Loucy (cell line): ENCODE measurements at regions not wholly inside any gene's neighbourhood (a gene's known extent, or its start where the extent isn't known, plus 50 kb on each side); places are given as distances from the start of the nearest gene placed in this dataset.
"Not testable (repeated sequence)": the region's sequence is repeated elsewhere in the genome, so short reads cannot be mapped to it uniquely, and the experiment has no call there.

ENCODE experiments used
- H2AFZ ChIP-seq: fragments of 200-600 bp; sonication (generic); 2 replicates; pipeline ENCODE4 v1.6.0; 2016; ENCODE audit warnings: antibody characterized with exemption, mild to moderate bottlenecking, low read length, moderate library complexity
- H3F3A ChIP-seq: fragments of 200-600 bp; 2 replicates; pipeline ENCODE4 v1.6.0; 2016; ENCODE audit warnings: antibody characterized with exemption, low read depth, mild to moderate bottlenecking
- H3K27me3 ChIP-seq: fragments of 200-600 bp; sonication (generic); 2 replicates; pipeline ENCODE4 v1.6.1; 2014; ENCODE audit warnings: low read length, mild to moderate bottlenecking; ENCODE audit not compliant: insufficient read depth, poor library complexity, severe bottlenecking
- H3K36me3 ChIP-seq: fragments of 200-600 bp; sonication (generic); 2 replicates; pipeline ENCODE4 v1.6.1; 2016; ENCODE audit warnings: low read length; ENCODE audit not compliant: insufficient read depth
- H3K4me1 ChIP-seq: fragments of 200-600 bp; sonication (generic); 2 replicates; pipeline ENCODE4 v1.5.1; 2014; ENCODE audit warnings: low read length, mild to moderate bottlenecking; ENCODE audit not compliant: insufficient read depth, poor library complexity, severe bottlenecking
- H3K4me2 ChIP-seq: fragments of 200-600 bp; sonication (generic); 2 replicates; pipeline ENCODE4 v1.6.0; 2014; ENCODE audit warnings: antibody characterized with exemption, low read length, low read depth, mild to moderate bottlenecking; ENCODE audit not compliant: poor library complexity, severe bottlenecking
- H3K4me3 ChIP-seq: fragments of 200-600 bp; sonication (generic); 2 replicates; pipeline ENCODE4 v1.5.1; 2014; ENCODE audit warnings: low read length, mild to moderate bottlenecking, mixed read lengths; ENCODE audit not compliant: poor library complexity, severe bottlenecking
- H3K79me2 ChIP-seq: fragments of 200-600 bp; sonication (generic); 2 replicates; pipeline ENCODE4 v1.6.1; 2014; ENCODE audit warnings: low read length; ENCODE audit not compliant: insufficient read depth
- H3K9ac ChIP-seq: fragments of 200-600 bp; sonication (generic); 2 replicates; pipeline ENCODE4 v1.6.0; 2014; ENCODE audit warnings: mild to moderate bottlenecking, low read depth, low read length, moderate library complexity; ENCODE audit not compliant: poor library complexity, severe bottlenecking
- H3K9me2 ChIP-seq: fragments of 200-600 bp; sonication (generic); replicated peaks from 2 replicates; pipeline ENCODE4 v1.6.1; 2016; ENCODE audit warnings: low read depth, low read length, mixed read lengths
- H3K9me3 ChIP-seq: fragments of 200-600 bp; sonication (generic); 2 replicates; pipeline ENCODE4 v1.6.1; 2014; ENCODE audit warnings: mild to moderate bottlenecking, antibody characterized with exemption, low read length, low read depth; ENCODE audit not compliant: insufficient read depth
- H4K20me1 ChIP-seq: fragments of 200-600 bp; sonication (generic); 2 replicates; pipeline ENCODE4 v1.6.0; 2014; ENCODE audit warnings: antibody characterized with exemption, low read length, mild to moderate bottlenecking; ENCODE audit not compliant: insufficient read depth, poor library complexity, severe bottlenecking
- EZH2phosphoT487 ChIP-seq: fragments of 200-600 bp; IDR thresholded peaks from 2 replicates; pipeline ENCODE4 v1.6.1; 2018; ENCODE audit warnings: antibody characterized with exemption, mild to moderate bottlenecking, moderate library complexity, borderline replicate concordance
- TF ChIP-seq, protein P1 (sequence below): fragments of 200-600 bp; sonication (generic); conservative IDR thresholded peaks from 2 replicates; pipeline ENCODE4 v1.5.1; 2014; ENCODE audit warnings: mild to moderate bottlenecking, antibody characterized with exemption, low read length

DNA sequence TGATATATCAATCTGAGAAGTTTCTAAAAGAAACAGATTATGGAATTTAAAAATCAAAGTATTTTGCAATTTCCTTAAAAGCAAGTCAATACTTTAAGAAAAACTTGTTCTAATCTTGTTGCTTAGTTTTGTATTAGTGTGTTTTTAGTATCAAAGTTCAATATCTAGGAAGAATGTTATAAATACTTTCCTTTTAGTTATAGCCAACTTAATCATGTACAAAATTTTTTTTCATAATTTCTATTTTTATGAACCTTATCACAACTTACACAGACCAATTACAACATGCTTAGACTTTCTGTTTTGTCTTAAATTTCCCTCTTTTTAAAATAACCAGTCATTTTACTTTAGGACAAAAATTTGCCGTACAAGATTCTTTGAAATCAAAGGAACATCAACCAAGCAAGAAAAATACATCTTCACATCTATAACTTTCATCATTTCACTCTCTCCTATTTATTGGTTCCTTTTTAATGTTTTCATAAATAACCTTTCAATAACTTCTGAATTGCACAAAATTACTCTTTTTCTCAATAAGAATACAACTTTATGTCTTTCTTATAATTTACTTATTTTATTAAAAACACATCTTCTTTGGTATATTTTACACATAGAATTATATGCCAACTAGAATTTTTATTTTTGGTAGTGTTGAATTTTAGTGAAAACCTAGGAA is 308.2 kb upstream of the GLI3 start:
- Histone ChIP-seq H3K4me1 (no peaks in the 10 kb centered on the region), H4K20me1 (no peaks in the 10 kb centered on the region), H3K27me3 (no peaks in the 10 kb centered on the region), H3F3A (no peaks in the 10 kb centered on the region), H2AFZ (no peak overlapping the region), H3K79me2 (no peaks in the 10 kb centered on the region), H3K9ac (no peak overlapping the region), H3K36me3 (no peaks in the 10 kb centered on the region), H3K9me2 (no peaks in the 10 kb centered on the region), H3K9me3 (peaks cover 12% of the 10 kb centered on the region; the same call in 1 of the 2 replicates), H3K4me2 (no peak overlapping the region), H3K4me3 (no peak overlapping the region)
- TF ChIP-seq, protein P1, sequence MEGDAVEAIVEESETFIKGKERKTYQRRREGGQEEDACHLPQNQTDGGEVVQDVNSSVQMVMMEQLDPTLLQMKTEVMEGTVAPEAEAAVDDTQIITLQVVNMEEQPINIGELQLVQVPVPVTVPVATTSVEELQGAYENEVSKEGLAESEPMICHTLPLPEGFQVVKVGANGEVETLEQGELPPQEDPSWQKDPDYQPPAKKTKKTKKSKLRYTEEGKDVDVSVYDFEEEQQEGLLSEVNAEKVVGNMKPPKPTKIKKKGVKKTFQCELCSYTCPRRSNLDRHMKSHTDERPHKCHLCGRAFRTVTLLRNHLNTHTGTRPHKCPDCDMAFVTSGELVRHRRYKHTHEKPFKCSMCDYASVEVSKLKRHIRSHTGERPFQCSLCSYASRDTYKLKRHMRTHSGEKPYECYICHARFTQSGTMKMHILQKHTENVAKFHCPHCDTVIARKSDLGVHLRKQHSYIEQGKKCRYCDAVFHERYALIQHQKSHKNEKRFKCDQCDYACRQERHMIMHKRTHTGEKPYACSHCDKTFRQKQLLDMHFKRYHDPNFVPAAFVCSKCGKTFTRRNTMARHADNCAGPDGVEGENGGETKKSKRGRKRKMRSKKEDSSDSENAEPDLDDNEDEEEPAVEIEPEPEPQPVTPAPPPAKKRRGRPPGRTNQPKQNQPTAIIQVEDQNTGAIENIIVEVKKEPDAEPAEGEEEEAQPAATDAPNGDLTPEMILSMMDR = no peak
- TF ChIP-seq EZH2phosphoT487 = no peak

DNA sequence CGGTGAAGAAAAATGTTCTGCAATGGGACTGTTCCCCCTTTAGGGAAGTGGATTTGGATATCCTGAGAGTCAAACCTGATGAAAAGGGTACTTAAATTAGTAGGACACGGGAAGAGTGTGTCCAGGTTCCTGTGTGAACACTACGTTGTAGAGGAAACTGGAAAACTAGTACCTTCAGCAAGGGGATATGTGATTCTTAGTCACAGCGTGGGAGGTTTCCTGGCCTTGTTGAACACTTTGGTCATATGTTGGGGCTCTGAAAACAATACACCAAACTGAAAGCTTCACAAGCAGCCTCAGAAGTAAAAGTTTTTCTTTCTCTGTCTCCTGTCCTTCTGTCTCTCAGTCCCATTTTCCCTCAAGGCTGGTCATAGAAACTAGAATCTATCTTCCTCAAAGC is 306.9 kb upstream of the GLI3 start:
- Histone ChIP-seq H3K4me1 (no peaks in the 10 kb centered on the region), H3K27me3 (no peaks in the 10 kb centered on the region), H3K4me2 (no peak overlapping the region), H3K79me2 (no peaks in the 10 kb centered on the region), H3K4me3 (no peak overlapping the region), H3K9ac (no peak overlapping the region), H3F3A (no peaks in the 10 kb centered on the region), H3K36me3 (no peaks in the 10 kb centered on the region), H4K20me1 (no peaks in the 10 kb centered on the region), H2AFZ (no peak overlapping the region), H3K9me3 (peaks cover 12% of the 10 kb centered on the region; the same call in 1 of the 2 replicates), H3K9me2 (no peaks in the 10 kb centered on the region)
- TF ChIP-seq, protein P1 = no peak
- TF ChIP-seq EZH2phosphoT487 = no peak

DNA sequence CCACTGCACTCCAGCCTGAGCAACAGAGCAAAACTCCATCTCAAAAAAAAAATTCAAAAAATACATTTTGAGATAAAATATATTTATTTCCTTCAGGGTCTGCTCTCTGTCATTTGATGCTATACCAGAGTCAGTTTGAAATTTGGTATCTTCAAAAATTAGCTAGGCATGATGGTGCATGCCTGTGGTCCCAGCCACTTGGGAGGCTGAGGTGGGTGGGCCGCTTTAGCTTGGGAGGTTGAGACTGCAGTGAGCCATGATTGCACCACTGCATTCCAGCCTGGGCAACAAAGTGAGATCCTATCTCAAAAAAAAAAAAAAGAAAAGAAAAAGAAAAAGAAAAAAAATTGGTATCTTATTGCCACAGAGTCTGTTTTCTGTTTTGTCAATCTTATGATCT is 305.4 kb upstream of the GLI3 start:
- not testable (repeated sequence) for H3K36me3 ChIP-seq, H3F3A ChIP-seq, H3K9ac ChIP-seq

DNA sequence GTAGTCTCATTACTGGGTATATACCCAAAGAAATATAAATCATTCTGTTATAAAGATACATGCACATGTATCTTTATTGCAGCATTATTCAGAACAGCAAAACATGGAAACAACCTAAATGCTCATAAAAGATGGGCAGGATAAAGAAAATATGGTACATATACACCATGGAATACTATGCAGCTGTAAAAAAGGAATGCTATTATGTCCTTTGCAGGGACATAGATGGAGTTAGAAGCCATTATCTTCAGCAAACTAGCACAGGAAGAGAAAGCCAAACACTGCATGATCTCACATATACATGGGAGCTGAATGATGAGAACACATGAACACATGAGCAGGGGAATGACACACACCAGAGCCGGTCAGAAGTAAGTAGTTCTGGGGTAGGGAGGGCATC is 297.4 kb upstream of the GLI3 start:
- Histone ChIP-seq H3K9me3 (no peaks in the 10 kb centered on the region), H3K9me2 (no peaks in the 10 kb centered on the region), H3K4me3 (no peak overlapping the region), H3K4me1 (no peaks in the 10 kb centered on the region), H4K20me1 (no peaks in the 10 kb centered on the region), H3K79me2 (no peaks in the 10 kb centered on the region), H3K27me3 (no peaks in the 10 kb centered on the region), H3K36me3 (no peaks in the 10 kb centered on the region), H3K9ac (no peak overlapping the region), H3K4me2 (no peak overlapping the region), H2AFZ (no peak overlapping the region), H3F3A (no peaks in the 10 kb centered on the region)
- no peak for TF ChIP-seq EZH2phosphoT487
- TF ChIP-seq, protein P1 = no peak

More for the DNA sequence above, 305.4 kb upstream of the GLI3 start:
- H3K4me3 ChIP-seq, H3K4me1 ChIP-seq, H3K9me2 ChIP-seq, H3K27me3 ChIP-seq, H4K20me1 ChIP-seq, H3K79me2 ChIP-seq, H3K4me2 ChIP-seq, H2AFZ ChIP-seq: not testable (repeated sequence)
- H3K9me3 ChIP-seq = peaks cover 12% of the 10 kb centered on the region; the same call in 1 of the 2 replicates
